Thymus (tissue), 11 donors: ENCODE measurements at regions not wholly inside any gene's neighbourhood (a gene's known extent, or its start where the extent isn't known, plus 50 kb on each side); places are given as distances from the start of the nearest gene placed in this dataset.
"Not testable (repeated sequence)": the region's sequence is repeated elsewhere in the genome, so short reads cannot be mapped to it uniquely, and the experiment has no call there.

ENCODE experiments used
- DNase-seq, 9 donors: peaks; one replicate each; pipeline ENCODE4 v3.0.0-alpha.2; 2013; ENCODE audit warnings: low spot score in 9 of 9, low read depth in 6 of 9, missing footprints in 1 of 9
- H3K27ac ChIP-seq, 2 donors: one replicate each; pipeline ENCODE4 v1.5.1; 2013; ENCODE audit warnings: control low read depth in 1 of 2, low read depth in 1 of 2, low read length in 1 of 2, mild to moderate bottlenecking in 1 of 2, moderate library complexity in 1 of 2
- H3K27me3 ChIP-seq, 2 donors: one replicate each; pipeline ENCODE4 v1.5.1; 2013; ENCODE audit warnings: low read length in 1 of 2; ENCODE audit not compliant: control insufficient read depth in 2 of 2, insufficient read depth in 1 of 2
- H3K36me3 ChIP-seq, 2 donors: one replicate each; pipeline ENCODE4 v1.5.1; 2013; ENCODE audit warnings: low read length in 1 of 2, mild to moderate bottlenecking in 1 of 2, moderate library complexity in 1 of 2; ENCODE audit not compliant: control insufficient read depth in 2 of 2, insufficient read depth in 2 of 2
- H3K4me1 ChIP-seq, 2 donors: one replicate each; pipeline ENCODE4 v1.5.1; 2013; ENCODE audit warnings: low read length in 2 of 2; ENCODE audit not compliant: control insufficient read depth in 2 of 2, insufficient read depth in 2 of 2
- H3K4me3 ChIP-seq, 2 donors: one replicate each; pipeline ENCODE4 v1.5.1; 2013; ENCODE audit warnings: low read length in 2 of 2, control low read depth in 1 of 2, mild to moderate bottlenecking in 1 of 2
- H3K9me3 ChIP-seq, 2 donors: one replicate each; pipeline ENCODE4 v1.5.1; 2013; ENCODE audit warnings: low read length in 1 of 2, mild to moderate bottlenecking in 1 of 2; ENCODE audit not compliant: control insufficient read depth in 2 of 2, insufficient read depth in 1 of 2
- WGBS: extraction: QIAGEN DNeasy Blood & Tissue Kit; methylation state at CpG from one replicate; pipeline ENCODE4 v1.1.7; 2013; 5-methylcytosine and 5-hydroxymethylcytosine counted together
- donor health status: healthy.

DNA sequence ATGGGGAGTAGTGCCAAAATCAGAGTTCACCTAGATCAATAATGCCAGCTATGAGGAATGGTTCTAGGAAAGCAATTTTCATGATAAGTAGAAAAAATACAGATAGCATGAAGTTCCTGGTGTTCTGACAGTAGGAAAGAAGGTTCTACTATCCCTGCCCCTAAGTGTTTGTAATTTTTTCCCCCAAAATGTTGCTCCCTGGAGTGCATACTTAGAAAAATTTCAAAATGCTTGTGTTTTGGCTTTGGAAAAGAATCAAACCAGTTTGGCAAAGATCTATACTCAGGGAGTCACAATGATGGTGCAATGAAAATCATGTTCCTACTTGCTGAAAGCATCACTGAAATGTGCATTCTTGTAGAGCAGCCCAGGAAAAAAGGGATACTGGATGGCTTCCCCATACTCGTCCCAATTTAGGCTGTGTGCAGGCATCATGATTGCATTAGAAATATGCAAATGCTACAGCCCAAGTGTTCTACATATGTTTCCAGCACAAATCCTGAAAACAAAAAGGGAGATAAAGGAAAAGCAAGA lies 74.7 kb downstream of the LPAR4 start:
- Histone ChIP-seq H3K9me3 (no peaks in the 10 kb centered on the region), H3K4me1 (no peaks in the 10 kb centered on the region), H3K36me3 (no peaks in the 10 kb centered on the region), H3K4me3 (no peak overlapping the region), H3K27me3 (no peaks in the 10 kb centered on the region), H3K27ac (no peak overlapping the region)
- WGBS = 100% methylated on average over 1 of the region's 1 CpG
- DNase-seq = no peak

DNA sequence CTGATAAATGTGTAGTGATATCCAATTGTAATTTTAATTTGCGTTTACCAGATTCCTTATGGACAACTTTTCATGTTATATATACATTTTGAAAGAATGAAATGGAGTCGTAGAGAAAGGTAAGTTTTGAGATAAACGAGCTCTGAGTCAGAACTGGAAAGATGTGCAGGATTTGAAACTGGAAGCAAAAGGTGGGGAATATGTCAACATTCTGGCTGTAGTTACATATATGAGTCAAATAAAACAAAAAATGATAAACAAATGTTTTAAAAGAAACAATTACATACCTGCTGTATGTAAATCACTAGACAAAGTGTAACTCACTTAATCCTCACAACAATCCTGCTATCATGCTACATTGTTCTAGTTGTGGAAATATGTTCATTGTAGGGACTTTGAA lies 84.0 kb downstream of the LPAR4 start:
- WGBS = 95% methylated on average over 3 of the region's 3 CpGs
- no peaks in the 10 kb centered on the region for H3K27me3 ChIP-seq
- no peaks in the 10 kb centered on the region for H3K9me3 ChIP-seq
- no peak overlapping the region for H3K27ac ChIP-seq
- H3K4me3 ChIP-seq = no peak overlapping the region
- no peaks in the 10 kb centered on the region for H3K4me1 ChIP-seq
- H3K36me3 ChIP-seq = no peaks in the 10 kb centered on the region
- DNase-seq = no peak

DNA sequence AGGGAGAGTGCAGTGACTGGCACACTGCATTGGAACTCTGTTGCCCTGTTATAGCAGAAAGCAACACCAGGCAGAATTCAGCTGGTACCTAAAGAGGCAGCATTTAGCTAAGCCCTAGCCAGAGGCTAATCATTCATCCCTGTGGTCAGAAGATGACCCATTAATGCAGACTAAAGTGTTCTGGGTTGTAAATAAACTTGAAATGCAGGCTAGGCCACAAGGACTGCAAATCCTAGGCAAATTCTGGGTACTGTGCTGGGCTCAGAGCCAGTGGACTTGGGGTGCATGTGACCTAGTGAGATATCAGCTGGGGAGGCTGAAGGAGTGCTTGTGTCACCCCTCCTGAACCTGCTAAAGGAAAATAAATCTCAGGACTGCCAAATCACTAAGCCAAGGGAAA lies 91.2 kb downstream of the LPAR4 start:
- DNase-seq = no peak
- Histone ChIP-seq H3K27ac (no peak overlapping the region), H3K4me1 (no peaks in the 10 kb centered on the region), H3K9me3 (no peaks in the 10 kb centered on the region), H3K36me3 (no peaks in the 10 kb centered on the region), H3K27me3 (no peaks in the 10 kb centered on the region), H3K4me3 (no peak overlapping the region)

DNA sequence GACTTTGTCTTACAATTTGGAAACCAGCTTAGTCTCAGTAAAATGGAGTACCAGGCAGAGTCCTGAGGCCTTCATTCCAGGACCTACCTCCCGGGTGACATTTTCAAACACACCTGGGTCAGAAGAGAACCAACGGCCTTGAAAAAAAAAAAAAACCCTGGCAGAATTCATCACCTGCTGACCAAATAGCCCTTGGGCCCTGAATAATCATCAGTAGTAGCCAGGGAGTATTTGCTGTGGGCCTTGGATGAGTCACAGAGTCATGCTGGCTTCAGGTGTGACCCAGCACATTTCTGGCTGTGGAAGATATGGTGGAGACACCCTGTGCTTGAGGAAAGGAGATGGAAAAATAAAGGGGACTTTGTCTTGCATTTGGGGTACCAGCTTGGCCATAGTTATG lies 92.2 kb downstream of the LPAR4 start:
- WGBS = 92% methylated on average over 2 of the region's 2 CpGs
- no peak overlapping the region for H3K4me3 ChIP-seq
- DNase-seq = no peak
- H3K27me3 ChIP-seq = no peaks in the 10 kb centered on the region
- no peaks in the 10 kb centered on the region for H3K4me1 ChIP-seq
- no peaks in the 10 kb centered on the region for H3K9me3 ChIP-seq
- H3K36me3 ChIP-seq = no peaks in the 10 kb centered on the region
- no peak overlapping the region for H3K27ac ChIP-seq

DNA sequence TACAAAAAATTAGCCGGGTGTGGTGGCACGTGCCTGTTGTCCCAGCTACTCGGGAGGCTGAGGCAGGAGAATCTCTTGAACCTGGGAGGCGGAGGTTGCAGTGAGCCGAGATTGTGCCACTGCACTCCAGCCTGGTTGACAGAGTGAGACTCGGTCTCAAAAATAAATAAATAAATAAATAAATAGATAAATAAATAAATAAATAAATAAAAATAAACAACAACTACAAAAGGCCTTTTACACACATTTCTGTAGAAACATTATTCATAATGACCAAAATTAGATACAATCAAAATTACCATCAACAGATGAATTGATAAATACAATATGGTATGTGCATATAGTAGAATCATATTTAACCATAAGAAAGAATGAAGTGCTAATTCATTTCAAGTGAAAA lies 96.7 kb downstream of the LPAR4 start:
- DNase-seq, H3K4me1 ChIP-seq, H3K27ac ChIP-seq, H3K27me3 ChIP-seq, H3K9me3 ChIP-seq, H3K4me3 ChIP-seq, H3K36me3 ChIP-seq: not testable (repeated sequence)
- WGBS = 100% methylated on average over 6 of the region's 6 CpGs

DNA sequence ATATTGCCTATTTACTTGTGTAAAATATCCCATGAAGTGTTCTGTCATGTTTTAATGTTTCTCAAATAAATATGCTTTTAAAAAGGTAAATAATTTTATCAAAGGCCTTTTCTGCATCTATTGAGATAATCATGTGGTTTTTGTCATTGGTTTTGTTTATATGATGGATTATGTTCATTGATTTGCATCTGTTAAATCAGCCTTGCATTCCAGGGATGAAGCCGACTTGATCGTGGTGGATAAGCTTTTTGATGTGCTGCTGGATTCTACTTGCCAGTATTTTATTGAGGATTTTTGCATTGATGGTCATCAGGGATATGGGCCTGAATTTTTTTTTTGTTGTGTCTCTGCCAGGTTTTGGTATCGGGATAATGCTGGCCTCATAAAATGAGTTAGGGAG lies 63.9 kb upstream of the P2RY10 start:
- not testable (repeated sequence) for H3K9me3 ChIP-seq, H3K36me3 ChIP-seq, H3K27ac ChIP-seq, H3K4me1 ChIP-seq, DNase-seq, H3K27me3 ChIP-seq, H3K4me3 ChIP-seq
- WGBS = 97% methylated on average over 3 of the region's 3 CpGs

DNA sequence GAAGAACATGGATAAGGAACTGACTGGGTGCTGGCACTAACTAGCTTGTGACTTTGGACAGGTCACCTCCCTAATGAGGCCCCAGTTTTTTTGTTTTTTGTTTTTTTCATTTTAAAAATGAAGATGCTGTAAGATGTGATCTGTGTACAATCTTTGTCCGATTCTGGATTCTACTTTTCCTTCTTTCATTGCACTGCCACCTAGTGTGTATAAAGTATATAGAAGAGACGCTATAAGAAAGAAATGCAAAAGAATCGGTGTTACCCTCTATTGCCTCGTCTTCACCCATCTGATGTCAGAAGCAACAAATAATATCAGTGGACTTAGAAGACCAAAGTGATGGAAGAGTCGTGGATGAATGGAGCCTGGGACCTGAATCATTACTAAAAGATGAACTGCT lies 58.6 kb upstream of the P2RY10 start:
- Histone ChIP-seq H3K36me3 (no peaks in the 10 kb centered on the region), H3K27me3 (no peaks in the 10 kb centered on the region), H3K27ac (no peak overlapping the region), H3K4me1 (no peaks in the 10 kb centered on the region), H3K9me3 (no peaks in the 10 kb centered on the region), H3K4me3 (no peak overlapping the region)
- peak in 7 of 9 donors; percentile 9 to 72 (median 20) for DNase-seq
- WGBS = 31% methylated on average over 5 of the region's 5 CpGs
